Breast epithelium (tissue), 4 donors: ENCODE measurements at regions not wholly inside any gene's neighbourhood (a gene's known extent, or its start where the extent isn't known, plus 50 kb on each side); places are given as distances from the start of the nearest gene placed in this dataset.
"Not testable (repeated sequence)": the region's sequence is repeated elsewhere in the genome, so short reads cannot be mapped to it uniquely, and the experiment has no call there.

ENCODE experiments used
- DNase-seq, 2 donors: peaks; one replicate each; pipeline ENCODE4 v3.0.0-alpha.2; 2019; ENCODE audit warnings: low spot score in 2 of 2
- H3K27ac ChIP-seq, 2 donors: fragments of 200-600 bp; sonication (generic) in 1 of 2; one replicate each; pipeline ENCODE4 v1.5.1; 2016 to 2019; ENCODE audit warnings: mild to moderate bottlenecking in 1 of 2
- H3K27me3 ChIP-seq, 2 donors: fragments of 200-600 bp; sonication (generic) in 1 of 2; one replicate each; pipeline versions ENCODE4 v1.5.1 to v1.6.0; 2017 to 2019; ENCODE audit warnings: control low read depth in 1 of 2, mild to moderate bottlenecking in 1 of 2
- H3K36me3 ChIP-seq: fragments of 200-600 bp; one replicate; pipeline ENCODE4 v1.5.1; 2019
- H3K4me1 ChIP-seq, 2 donors: fragments of 200-600 bp; sonication (generic); one replicate each; pipeline ENCODE4 v1.5.1; 2016 to 2019; ENCODE audit warnings: control low read depth in 1 of 2
- H3K4me3 ChIP-seq, 3 donors: fragments of 200-600 bp; sonication (generic); 1 replicate in 2 of 3; 2 replicates in 1 of 3; pipeline ENCODE4 v1.5.1; 2016 to 2019; ENCODE audit warnings: mild to moderate bottlenecking in 3 of 3, moderate library complexity in 2 of 3
- H3K9me3 ChIP-seq, 2 donors: fragments of 200-600 bp; sonication (generic) in 1 of 2; one replicate each; pipeline ENCODE4 v1.5.1; 2016 to 2019; ENCODE audit warnings: control low read depth in 1 of 2
- intact Hi-C: fragments of 100-400 bp; cut with DNase I; formaldehyde crosslinking; loops from one replicate; pipeline ENCODE4 v1.15.1; 2023; ENCODE audit warnings: low total_unique reads

DNA sequence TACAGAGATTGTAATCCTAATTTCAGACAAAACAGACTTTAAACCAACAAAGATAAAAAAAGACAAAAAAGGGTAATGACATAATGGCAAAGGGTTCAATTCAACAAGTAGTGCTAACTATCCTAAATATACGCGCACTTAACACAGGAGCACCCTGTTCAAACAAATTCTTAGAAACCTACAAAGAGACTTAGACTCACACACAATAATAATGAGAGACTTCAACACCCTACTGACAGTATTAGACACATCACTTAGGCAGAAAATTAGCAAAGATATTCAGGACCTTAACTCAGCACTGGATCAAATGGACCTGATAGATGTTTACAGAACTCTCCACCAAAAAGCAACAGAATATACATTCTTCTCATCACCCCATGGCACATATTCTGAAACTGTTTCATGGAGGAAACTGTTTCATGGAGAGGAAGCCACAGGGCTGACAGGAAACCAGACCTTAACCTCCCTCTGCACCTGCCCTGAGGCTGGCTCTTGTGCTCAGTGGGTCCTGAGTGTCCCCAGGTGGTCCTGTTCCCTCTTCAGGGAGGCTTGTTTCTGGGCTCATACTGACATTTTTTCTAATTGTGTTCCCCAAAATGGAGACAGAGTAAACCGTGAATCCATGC lies 54.7 kb downstream of the OR4M2 start:
- H3K27ac ChIP-seq, H3K27me3 ChIP-seq, intact Hi-C loops, H3K4me1 ChIP-seq, DNase-seq, H3K4me3 ChIP-seq, H3K9me3 ChIP-seq, H3K36me3 ChIP-seq: not testable (repeated sequence)

DNA sequence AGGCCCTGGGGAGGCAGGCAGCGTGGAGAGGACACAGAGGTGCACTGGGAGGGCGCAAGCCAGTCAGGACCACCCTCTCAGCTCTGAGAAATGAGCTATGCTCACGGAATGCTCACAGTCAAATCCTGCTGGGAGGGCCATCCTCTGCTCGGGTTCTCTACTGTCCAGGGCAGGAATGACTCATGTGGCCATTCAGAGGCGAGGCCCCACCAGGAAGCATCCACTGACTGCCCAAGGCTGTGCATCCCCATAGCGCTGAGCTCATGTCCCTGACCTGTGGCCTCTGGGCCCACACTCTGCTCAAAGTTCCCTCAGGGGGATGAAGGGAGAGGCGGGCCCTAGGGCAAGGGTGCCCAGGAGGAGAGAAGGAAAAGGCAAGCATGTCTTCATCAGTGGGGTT lies 57.2 kb downstream of the OR4M2 start:
- H3K4me3 ChIP-seq, H3K27ac ChIP-seq, H3K9me3 ChIP-seq, intact Hi-C loops, H3K4me1 ChIP-seq, H3K36me3 ChIP-seq, H3K27me3 ChIP-seq, DNase-seq: not testable (repeated sequence)

DNA sequence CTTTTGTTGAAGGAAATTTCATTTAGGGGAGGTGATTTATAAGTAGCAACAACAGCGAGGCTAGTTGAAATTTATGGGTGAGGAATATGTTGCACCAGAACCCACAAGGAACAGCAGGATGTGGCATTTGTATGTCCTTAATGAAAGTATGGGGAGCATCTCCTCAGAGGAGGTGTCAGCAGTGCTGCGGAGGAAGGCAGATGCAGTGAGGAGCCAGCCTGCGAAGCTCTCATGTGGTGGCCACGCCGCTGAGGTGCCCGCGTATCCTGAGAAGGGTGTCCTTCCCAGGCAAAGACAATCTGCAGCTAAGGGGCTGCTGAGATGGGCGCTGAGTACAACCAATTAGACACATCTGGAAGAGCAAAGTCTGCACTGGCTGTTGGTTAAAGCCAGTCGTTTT lies 60.8 kb downstream of the OR4M2 start:
- H3K4me3 ChIP-seq, intact Hi-C loops, H3K36me3 ChIP-seq, H3K27me3 ChIP-seq, H3K9me3 ChIP-seq, H3K27ac ChIP-seq, DNase-seq, H3K4me1 ChIP-seq: not testable (repeated sequence)

DNA sequence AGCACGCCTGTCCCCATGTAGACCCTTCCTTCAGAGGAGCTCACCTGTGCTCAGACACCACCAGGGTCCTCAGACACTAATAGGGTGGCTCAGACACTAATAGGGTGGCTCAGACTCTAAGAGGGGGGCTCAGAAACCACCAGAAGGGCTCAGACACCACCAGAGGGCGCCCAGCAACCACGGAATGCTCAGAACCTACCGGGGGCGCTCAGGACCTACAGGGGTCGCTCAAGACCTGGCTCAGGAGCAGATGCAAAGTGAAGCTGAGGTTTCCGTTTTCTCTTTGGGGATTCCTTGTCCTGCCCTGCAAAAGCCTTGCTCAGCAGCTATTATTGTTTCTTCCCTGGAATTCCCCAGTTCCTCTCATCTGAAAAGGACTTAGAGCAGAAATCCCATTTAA lies 67.8 kb downstream of the OR4M2 start:
- H3K9me3 ChIP-seq, H3K36me3 ChIP-seq, H3K27ac ChIP-seq, intact Hi-C loops, H3K4me3 ChIP-seq, H3K27me3 ChIP-seq, DNase-seq, H3K4me1 ChIP-seq: not testable (repeated sequence)

DNA sequence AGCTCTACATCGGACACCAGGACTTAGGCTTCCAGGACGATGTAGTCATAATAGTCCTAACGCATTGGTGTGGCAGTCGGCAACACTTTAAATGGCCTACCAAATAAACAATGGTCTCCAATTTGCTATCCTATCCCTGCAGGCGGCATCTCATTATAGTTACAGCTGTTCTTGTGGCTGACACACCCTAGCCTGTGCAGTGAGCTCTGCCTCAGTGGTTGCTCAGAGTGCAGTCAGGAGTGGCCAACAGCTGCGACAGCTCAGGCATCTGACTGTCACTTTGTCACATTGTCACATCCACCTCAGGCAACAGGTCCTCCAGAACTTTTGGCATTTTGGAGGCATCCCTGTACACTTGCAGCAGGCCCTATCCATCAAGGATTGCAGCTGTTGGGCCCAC lies 77.9 kb downstream of the OR4M2 start:
- H3K9me3 ChIP-seq, H3K4me3 ChIP-seq, intact Hi-C loops, H3K4me1 ChIP-seq, H3K27me3 ChIP-seq, DNase-seq, H3K27ac ChIP-seq, H3K36me3 ChIP-seq: not testable (repeated sequence)

DNA sequence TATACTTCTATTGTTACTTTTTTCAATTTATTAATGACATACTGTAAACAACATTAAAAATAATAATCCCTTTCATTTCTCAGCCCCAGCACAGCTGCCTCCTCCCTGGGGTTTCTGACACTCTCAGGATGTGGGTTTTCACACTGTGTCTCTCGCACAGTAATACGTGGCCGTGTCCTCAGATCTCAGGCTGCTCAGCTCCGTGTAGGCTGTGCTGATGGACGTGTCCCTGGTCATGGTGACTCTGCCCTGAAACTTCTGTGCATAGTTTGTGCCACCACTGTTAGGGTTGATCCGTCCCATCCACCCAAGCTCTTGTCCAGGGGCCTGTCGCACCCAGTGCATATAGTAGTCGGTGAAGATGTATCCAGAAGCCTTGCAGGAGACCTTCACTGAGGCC lies 80.0 kb downstream of the OR4M2 start:
- DNase-seq, H3K4me1 ChIP-seq, H3K36me3 ChIP-seq, H3K27ac ChIP-seq, H3K9me3 ChIP-seq, H3K27me3 ChIP-seq, intact Hi-C loops, H3K4me3 ChIP-seq: not testable (repeated sequence)

DNA sequence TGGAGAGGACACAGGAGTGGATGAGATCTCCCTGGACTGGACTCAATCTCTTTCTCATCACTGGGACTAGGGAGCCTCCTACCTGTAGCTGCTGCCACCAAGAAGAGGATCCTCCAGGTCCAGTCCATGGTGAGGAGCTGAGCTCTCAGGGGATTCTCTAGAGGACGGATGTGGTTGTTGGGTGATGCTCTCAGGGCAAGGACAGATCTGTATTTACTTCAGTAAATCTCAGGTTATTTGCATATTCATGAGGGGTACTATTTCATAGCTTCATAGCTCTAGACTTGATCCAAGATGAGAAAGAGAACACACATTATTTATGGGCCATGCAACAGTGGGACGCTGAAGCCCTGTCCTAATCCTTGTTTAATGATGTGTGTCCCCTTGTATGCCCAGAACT lies 80.4 kb downstream of the OR4M2 start:
- H3K4me1 ChIP-seq, intact Hi-C loops, H3K27ac ChIP-seq: not testable (repeated sequence)

DNA sequence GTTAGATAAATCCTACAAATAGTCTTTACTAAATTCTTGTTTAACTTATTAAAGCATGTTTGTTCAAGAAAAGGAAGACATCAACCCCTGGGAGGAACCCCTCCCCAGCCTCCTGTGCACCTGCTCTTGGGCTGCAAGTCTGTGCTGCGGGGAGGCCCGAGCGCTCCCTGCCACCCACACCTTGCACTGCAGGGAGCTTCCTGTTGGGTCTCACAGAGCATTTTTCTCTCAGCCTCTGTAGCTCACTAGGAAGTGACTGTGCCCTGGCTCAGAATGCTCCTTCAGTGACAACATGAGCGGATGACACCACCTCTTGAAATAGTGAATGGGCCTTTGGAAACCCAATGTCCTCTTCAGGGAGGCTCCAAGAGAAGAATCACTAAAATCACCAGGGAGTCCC lies 81.1 kb downstream of the OR4M2 start:
- DNase-seq, intact Hi-C loops, H3K4me3 ChIP-seq, H3K4me1 ChIP-seq, H3K27me3 ChIP-seq, H3K36me3 ChIP-seq, H3K9me3 ChIP-seq, H3K27ac ChIP-seq: not testable (repeated sequence)

More for the DNA sequence above, 80.4 kb downstream of the OR4M2 start:
- H3K9me3 ChIP-seq, H3K4me3 ChIP-seq, H3K36me3 ChIP-seq, H3K27me3 ChIP-seq, DNase-seq: not testable (repeated sequence)

DNA sequence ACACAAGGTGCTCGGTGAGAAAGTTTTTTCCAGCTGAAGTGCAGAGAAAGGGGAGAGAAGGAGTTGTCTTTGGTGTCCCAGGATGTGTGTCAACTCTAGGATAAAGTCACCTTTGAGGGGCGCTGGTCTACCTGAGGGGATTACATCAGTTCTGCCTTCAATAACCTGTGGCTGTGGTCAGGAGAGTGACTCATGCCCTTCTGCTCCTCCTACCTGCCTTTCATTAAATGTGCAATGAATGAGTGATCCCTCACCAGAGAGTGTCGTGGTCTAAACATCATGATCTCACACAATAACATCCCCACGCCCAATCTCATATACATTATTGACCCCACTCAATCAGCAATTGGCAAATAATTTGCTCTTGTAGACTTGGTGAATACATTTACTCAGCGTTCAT lies 83.4 kb downstream of the OR4M2 start:
- H3K4me1 ChIP-seq, H3K4me3 ChIP-seq, intact Hi-C loops, H3K9me3 ChIP-seq, H3K36me3 ChIP-seq, H3K27ac ChIP-seq, DNase-seq, H3K27me3 ChIP-seq: not testable (repeated sequence)

DNA sequence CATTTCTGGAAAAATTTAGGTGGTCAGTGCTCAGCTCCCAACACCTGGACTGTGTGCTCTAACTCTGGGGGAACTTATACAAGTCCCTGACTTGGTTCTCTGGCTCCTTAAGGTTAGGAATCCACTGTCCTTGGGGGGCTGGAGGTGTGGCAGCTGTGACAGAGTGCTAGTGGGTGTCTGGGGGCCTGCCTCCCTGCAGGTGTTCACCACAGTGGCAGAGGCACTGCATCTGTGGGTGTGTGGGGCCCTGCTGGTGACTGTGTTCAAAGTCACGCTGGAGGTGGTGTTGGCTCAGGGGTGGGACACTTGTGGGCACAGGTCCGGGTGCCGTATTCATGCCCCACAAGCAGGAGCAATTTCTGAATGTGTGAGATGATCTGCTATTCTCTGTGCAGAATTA lies 87.2 kb downstream of the OR4M2 start:
- H3K27me3 ChIP-seq, intact Hi-C loops, H3K36me3 ChIP-seq, H3K4me3 ChIP-seq, H3K9me3 ChIP-seq, H3K27ac ChIP-seq, H3K4me1 ChIP-seq: not testable (repeated sequence)
- DNase-seq, result peak in 1 of 2 donors; percentile 16

DNA sequence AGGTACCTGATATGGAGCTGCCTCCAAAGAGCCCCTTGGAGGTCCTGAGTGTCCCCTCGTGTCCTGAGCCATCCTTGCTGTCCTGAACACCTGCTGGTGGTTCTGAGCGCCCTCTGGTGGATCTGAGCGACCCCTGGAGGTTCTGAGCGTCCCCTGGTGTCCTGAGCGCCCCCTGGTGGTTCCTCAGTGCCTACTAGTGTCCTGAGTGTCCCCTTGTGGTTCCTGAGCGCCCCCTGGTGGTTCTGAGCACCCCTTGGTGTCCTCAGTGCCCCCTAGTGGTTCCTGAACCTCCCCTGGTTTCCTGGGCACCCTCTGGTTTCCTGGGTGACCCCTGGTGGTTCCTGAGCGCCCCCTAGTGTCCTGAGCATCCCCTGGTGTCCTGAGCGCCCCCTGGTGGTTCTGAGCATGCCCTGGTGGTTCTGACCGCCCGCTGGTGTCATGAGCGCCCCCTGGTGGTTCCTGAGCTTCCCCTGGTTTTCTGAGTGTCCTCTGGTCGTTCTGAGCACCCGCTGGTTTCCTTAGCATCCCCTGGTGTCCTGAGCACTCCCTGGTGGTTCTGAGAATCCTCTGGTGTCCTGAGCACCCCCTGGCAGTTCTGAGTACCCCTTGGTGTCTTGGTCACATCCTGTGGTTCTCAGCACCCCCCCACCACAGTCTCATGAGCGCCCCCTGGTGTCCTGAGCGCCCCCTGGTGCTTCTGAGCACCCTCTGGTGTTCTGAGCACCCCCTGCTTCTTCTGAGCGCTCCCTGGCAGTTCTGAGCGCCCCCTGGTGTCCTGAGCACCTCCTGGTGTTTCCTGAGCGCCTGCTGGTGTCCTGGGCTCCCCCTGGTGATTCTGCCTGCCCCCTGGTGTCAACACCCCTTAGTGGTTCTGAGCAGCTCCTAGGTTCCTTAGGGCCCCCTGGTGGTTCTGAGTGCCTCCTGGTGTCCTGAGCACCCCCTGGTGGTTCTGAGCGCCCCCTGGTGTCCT lies 93.0 kb downstream of the OR4M2 start:
- H3K27me3 ChIP-seq, H3K27ac ChIP-seq, H3K36me3 ChIP-seq, intact Hi-C loops, H3K4me3 ChIP-seq, DNase-seq, H3K9me3 ChIP-seq, H3K4me1 ChIP-seq: not testable (repeated sequence)

DNA sequence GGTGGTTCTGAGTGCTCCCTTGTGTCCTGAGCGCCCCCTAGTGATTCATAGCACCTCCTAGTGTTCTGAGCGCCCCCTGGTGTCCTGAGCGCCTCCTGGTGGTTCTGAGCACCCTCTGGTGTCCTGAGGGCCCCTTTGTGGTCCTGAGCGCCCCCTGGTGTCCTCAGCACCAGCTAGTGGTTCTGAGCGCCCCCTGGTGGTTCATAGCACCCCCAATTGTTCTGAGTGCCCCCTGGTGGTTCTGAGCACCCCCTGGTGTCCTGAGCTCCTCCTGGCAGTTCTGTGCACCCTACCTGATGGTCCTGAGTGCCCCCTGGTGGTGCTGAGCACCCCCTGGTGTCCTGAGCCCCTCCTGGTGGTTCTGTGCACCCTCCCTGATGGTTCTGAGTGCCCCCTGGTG lies 93.8 kb downstream of the OR4M2 start:
- H3K27ac ChIP-seq, H3K4me1 ChIP-seq, H3K36me3 ChIP-seq, H3K9me3 ChIP-seq, intact Hi-C loops, H3K27me3 ChIP-seq, DNase-seq, H3K4me3 ChIP-seq: not testable (repeated sequence)

DNA sequence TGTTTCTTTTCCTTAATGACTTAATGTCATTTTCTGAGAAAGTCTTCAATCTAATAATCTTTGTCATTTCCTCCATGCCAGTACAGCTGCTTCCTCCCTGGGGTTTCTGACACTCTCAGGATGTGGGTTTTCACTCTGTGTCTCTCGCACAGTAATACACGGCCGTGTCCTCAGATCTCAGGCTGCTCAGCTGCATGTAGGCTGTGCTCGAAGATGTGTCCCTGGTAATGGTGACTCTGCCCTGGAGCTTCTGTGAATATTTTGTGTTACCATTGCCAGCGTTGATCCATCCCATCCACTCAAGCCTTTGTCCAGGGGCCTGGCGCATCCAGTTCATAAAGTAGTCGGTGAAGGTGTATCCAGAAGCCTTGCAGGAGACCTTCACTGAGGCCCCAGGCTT lies 97.6 kb downstream of the OR4M2 start:
- H3K27ac ChIP-seq, intact Hi-C loops, H3K27me3 ChIP-seq, DNase-seq, H3K36me3 ChIP-seq, H3K4me1 ChIP-seq, H3K4me3 ChIP-seq, H3K9me3 ChIP-seq: not testable (repeated sequence)

DNA sequence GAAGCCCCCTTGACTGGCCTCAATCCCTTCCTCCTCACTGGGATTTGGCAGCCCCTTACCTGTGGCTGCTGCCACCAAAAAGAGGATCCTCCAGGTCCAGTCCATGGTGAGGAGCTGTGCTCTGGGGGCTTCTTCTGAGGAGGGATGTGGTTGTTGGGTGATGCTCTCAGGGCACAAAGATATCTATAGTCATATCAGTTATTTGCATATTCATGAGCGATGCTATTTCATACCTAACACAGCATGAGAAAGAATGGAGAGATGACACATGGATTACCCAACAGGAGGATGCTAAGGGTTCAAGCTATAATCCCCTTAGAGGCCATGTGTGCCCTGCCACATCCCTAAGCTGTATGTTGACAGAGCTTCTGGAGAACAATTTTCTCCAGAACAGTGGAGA lies 98.1 kb downstream of the OR4M2 start:
- H3K4me3 ChIP-seq, DNase-seq, H3K27ac ChIP-seq, H3K9me3 ChIP-seq, H3K36me3 ChIP-seq, H3K27me3 ChIP-seq, intact Hi-C loops, H3K4me1 ChIP-seq: not testable (repeated sequence)
